ENCODE measurements at regions not wholly inside any gene's neighbourhood (a gene's known extent, or its start where the extent isn't known, plus 50 kb on each side); places are given as distances from the start of the nearest gene placed in this dataset.
"Not testable (repeated sequence)": the region's sequence is repeated elsewhere in the genome, so short reads cannot be mapped to it uniquely, and the experiment has no call there.

DNA sequence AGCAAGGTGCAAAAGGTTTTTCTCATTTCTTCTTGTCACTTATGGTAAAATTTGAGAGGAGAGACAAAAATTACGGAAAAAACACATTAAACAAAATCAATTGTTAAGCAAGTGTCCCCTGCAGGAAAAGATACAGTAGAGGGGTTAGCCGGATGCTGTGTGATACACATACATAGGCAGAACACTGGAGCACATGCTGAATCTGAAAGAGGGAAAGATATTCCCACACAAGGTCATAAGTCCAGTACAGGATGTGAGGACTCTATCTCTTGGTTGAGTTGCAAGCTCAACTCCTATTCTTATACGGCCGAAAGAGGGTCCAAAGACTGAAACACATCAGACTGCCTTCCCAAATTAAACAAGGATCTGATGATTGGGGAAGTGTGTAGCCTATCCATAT, 427.5 kb upstream of the NUDT12 start:
- no peak for DNase-seq (ENCODE audit: low read depth in 4 of 4, low spot score in 2 of 4)

GRCh38 chr5:103981592-103981991, 419.0 kb upstream of the NUDT12 start:
- no peak for DNase-seq (ENCODE audit: low read depth in 4 of 4, low spot score in 2 of 4)

DNA sequence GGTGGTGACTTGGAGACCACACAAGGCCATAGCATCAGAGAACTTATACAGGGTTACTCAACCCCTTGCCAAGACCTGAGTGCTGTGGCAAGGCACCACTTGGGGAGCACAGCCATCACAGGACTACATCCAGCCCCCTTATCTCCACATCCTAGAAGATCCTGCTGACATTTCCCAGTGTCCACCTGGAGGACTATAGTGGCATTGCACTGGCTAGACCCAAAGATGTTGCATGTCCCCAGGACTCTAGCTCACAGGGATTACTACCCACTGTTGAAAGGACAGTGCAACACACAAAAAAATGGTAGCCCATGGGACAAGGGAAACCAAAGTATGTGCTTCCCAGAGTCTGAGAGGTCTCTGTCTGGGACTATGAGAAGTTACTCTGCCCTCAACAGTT, 411.1 kb upstream of the NUDT12 start:
- DNase-seq (ENCODE audit: low read depth in 4 of 4, low spot score in 2 of 4), result no peak

GRCh38 chr5:103966295-103966694, 403.7 kb upstream of the NUDT12 start:
- DNase-seq (ENCODE audit: low read depth in 4 of 4, low spot score in 2 of 4), result not testable (repeated sequence)

DNA sequence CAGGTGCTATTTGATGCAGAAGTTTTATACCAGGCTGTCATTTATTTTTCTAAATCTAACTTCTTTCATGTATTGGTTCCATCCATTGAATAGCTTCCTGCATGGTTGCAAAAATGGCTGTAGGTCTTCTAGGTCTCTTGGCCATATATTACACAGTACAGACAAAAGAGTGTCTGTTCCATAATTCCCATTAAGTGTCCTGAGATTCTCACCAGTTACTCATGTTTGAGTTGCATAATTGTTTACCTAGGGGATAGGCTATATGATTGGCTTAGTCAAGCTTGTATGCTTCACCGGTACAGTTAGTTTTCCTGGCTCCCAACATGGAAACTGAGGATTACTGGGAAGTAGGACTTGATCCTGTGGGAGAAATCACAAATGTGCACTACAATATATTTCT, 399.4 kb upstream of the NUDT12 start:
- DNase-seq (ENCODE audit: low read depth in 4 of 4, low spot score in 2 of 4), result no peak

DNA sequence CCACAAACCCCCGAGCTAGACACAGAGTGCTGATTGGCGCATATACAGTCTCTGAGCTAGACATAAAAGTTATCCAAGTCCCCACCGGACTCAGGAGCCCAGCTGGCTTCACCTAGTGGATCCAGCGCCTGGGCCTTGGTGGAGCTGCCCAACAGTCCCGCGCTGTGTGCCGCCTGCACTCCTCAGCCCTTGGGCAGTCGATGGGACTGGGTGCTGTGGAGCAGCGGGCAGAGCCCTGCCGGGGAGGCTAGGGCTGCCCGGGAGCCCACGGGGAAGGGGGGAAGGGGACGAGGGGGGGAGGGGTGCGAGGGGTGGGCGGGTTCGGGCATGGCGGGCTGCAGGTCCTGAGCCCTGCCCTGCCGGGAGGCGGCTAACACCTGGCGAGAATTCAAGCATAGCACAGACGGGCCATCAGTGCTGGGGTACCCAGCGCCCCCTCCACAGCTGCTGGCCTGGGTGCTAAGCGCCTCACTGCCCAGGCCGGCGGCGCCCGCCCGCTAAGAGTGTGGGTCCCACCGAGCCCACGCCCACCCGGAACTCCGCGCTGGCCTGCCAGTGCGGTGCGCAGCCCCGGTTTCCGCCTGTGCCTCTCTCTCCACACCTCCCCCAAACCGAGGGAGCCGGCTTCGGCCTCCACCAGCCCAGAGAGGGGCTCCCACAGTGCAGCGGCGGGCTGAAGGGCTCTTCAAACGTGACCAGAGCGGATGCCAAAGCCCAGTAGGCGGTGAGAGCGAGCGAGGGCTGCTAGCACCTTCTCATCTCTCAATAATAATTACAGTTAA, 391.2 kb upstream of the NUDT12 start:
- no peak for DNase-seq (ENCODE audit: low read depth in 4 of 4, low spot score in 2 of 4)

DNA sequence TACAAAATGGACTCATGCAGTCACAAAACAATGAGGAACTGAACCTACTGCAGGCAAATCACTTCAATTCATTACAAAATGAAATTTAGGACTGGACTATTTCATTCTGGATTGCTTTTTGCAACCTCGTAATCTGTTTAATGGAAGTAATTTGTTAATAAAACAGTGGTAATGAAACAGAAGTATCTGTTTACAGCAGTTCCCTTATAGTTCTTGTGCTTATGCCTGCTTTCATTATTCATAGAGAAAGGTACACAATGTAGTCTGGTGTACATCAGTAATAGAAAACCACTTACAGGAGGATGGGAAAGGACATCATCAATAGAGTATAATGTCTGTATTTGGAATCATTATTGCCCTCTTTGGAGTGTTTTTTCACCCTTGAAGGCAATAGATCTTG, 389.2 kb upstream of the NUDT12 start:
- no peak for DNase-seq (ENCODE audit: low read depth in 4 of 4, low spot score in 2 of 4)

DNA sequence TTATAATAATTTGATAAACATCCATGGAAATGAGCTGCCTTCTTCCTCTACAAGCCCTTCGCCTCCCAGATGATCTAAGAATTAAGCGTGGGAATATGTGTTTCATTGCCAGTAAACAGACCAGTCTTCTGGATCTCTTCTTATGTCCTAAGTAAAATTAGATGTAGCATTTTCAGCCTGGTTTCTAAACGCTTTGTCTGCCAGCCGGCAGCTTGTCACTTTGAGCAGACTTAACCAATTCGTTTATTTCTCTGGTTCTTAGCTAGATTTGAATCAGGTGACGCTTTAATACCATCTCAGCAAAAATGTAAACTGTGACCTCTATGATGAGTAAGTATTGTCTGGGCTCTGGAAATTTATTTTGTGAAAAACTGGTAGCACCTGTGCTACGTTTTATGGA, 380.6 kb upstream of the NUDT12 start:
- DNase-seq (ENCODE audit: low read depth in 4 of 4, low spot score in 2 of 4), result no peak

DNA sequence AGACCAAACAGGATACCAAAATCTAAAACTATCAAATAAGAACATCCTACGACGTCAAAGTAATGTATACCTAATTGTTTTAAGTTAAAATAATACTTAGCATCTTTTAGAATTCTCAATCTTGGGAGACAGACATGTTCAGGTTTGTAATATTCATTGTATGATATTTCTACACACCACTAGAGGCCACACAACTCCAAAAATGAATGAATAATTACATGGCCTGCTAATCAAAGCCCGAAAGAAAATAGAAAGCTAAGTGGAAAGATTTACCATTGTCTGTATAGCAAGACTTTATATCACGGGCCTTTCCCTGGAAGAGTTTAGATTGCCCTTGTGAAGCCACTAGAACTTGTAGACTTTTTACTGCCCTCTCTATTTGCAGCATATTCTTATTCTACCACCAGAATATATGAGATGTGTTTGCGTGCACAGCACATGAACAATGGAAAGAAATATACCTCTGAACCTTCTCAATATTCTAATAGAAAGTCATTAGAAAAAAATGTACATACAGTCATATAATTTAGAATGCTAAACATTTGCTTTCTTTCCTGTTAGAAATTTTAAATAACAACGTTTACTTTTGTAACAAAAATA, 380.1 kb upstream of the NUDT12 start:
- no peak for DNase-seq (ENCODE audit: low read depth in 4 of 4, low spot score in 2 of 4)

GRCh38 chr5:103941596-103941995, 379.0 kb upstream of the NUDT12 start:
- no peak for DNase-seq (ENCODE audit: low read depth in 4 of 4, low spot score in 2 of 4)

GRCh38 chr5:103938146-103938695, 375.6 kb upstream of the NUDT12 start:
- no peak for DNase-seq (ENCODE audit: low read depth in 4 of 4, low spot score in 2 of 4)

- DNase-seq (ENCODE audit: low read depth in 4 of 4, low spot score in 2 of 4), result no peak
Measured at GRCh38 chr5:103929338-103930013, 366.9 kb upstream of the NUDT12 start.

DNA sequence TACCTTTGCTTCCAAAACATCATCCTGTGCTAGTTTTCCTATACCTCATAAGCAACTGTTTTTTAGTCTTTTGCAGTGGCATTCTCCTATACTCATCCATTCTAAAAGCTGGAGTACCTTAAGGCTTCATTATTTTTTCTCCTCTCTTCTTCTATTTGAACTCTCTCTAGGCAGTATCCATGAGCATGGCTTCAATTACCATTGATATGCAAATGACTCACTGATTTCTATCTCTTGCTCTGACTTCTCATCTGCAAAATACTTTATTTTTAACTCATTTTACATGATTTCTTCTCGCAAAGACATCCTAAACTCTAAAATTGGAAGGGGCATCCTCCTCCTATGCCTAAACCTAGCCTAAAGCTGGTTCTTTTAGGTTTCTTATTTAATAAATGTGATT, 365.1 kb upstream of the NUDT12 start:
- no peak for DNase-seq (ENCODE audit: low read depth in 4 of 4, low spot score in 2 of 4)

- DNase-seq (ENCODE audit: low read depth in 4 of 4, low spot score in 2 of 4), result no peak
Measured at GRCh38 chr5:103923616-103924168, 361.1 kb upstream of the NUDT12 start.

DNA sequence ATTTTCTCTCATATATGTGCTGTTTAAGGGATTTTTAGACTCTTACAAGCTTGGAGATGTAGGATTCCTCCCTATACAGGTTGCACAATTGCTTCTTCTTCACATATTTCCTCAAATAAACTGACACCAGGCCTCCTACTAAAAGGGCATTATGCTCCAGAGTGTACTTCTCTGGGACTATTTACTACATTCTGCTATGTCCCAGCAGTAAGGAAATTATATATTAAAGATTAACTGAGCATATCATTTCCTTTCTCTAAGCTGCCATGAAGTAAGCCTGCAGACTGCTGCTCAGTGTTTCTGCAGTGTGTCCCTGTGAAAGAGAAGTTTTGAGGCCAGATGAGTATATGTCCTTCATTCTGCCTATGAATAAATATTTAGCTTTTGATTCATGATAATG, 356.9 kb upstream of the NUDT12 start:
- no peak for DNase-seq (ENCODE audit: low read depth in 4 of 4, low spot score in 2 of 4)

DNA sequence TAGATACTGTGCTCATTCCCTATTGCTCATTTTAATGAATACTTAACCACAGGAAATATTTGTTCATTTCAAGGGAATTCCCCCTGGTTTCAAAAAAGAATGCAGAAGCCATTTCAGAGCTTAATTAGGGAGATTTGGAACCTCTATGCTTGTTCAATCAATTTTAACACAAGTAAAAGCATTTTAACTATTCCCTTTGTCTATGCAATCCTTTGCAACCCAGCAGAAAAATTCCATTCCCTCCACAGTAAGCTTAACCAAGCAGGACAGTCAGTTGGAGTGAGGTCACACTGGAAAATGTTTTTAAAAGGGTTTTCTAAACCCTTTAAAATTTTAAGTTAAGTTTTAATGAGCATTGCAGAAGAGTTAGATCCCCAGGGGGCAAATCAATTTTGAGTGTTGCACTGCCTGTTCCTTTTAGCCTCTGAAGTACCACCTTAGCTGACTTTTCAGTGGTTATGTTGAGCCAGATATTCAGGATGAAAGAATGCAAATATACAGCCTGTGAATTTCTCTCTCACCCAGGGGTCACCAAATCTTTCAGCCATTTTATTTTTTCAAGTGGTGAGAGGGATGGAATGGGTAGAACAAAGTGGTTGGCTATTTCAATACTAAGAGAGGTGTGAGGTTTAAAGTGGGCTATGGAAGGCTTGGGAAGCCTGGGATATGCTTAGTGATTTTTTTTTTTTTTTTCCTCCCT, 356.2 kb upstream of the NUDT12 start:
- no peak for DNase-seq (ENCODE audit: low read depth in 4 of 4, low spot score in 2 of 4)

GRCh38 chr5:103915081-103915480, 352.5 kb upstream of the NUDT12 start:
- DNase-seq (ENCODE audit: low read depth in 4 of 4, low spot score in 2 of 4), result no peak

GRCh38 chr5:103910786-103911185, 348.2 kb upstream of the NUDT12 start:
- no peak for DNase-seq (ENCODE audit: low read depth in 4 of 4, low spot score in 2 of 4)

DNA sequence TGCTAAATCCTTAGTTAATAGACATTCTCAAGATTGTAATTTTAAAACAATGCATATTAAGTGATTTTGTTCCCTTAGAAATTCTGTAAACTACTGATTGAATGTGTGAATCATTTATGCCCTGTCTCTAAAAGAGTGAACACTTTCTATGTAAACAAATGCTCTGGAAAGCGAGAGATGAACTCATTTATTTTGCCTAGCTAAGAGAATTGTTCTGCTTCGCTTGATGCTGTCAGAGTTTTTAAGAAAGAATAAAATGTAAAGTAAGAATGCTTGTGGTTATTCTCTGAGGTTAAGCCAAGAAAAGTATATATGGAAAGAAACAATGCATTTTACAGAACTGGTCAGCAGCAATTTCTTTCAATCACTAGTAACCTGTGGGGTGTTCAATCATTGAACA, 347.4 kb upstream of the NUDT12 start:
- DNase-seq (ENCODE audit: low read depth in 4 of 4, low spot score in 2 of 4), result no peak

DNA sequence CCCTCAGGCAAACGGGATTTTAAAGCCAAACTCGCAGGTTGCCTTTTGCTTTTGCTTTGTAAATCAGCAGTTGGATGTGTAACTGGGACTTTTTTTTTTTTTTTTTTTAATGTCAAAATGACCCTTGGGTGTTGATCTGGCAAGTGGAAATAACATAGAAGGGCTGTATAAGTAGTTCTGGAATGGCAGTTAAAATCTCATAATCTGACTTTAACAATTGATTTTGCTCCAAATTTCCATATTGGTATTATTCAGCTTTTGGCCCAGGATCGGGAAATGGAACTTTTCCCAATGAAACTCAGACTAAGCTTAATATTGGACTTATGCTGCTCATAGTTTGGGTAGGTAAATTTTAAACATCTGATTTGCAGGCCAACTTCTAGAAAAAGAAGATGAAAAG, 346.8 kb upstream of the NUDT12 start:
- no peak for DNase-seq (ENCODE audit: low read depth in 4 of 4, low spot score in 2 of 4)

Data from left renal cortex interstitium (tissue), 4 donors.